Testis (tissue), 2 donors: ENCODE measurements at regions not wholly inside any gene's neighbourhood (a gene's known extent, or its start where the extent isn't known, plus 50 kb on each side); places are given as distances from the start of the nearest gene placed in this dataset.

ENCODE experiments used
- POLR2A ChIP-seq: fragments of 450-650 bp; IDR thresholded peaks from one replicate; pipeline ENCODE4 v1.6.1; 2017; ENCODE audit warnings: antibody characterized with exemption, mild to moderate bottlenecking, moderate library complexity
- TF ChIP-seq, protein P1 (sequence below), 3 experiments: fragments of 450-650 bp in 2 of 3; fragments of 200-600 bp in 1 of 3; sonication (generic) in 1 of 3; IDR thresholded peaks; one replicate each; pipeline ENCODE4 v1.5.1; 2016 to 2019; ENCODE audit warnings: antibody characterized with exemption in 3 of 3, mild to moderate bottlenecking in 2 of 3, moderate library complexity in 1 of 3

GRCh38 chr2:2694746-2695145, 363.7 kb upstream of the MYT1L start:
- TF ChIP-seq, protein P1, sequence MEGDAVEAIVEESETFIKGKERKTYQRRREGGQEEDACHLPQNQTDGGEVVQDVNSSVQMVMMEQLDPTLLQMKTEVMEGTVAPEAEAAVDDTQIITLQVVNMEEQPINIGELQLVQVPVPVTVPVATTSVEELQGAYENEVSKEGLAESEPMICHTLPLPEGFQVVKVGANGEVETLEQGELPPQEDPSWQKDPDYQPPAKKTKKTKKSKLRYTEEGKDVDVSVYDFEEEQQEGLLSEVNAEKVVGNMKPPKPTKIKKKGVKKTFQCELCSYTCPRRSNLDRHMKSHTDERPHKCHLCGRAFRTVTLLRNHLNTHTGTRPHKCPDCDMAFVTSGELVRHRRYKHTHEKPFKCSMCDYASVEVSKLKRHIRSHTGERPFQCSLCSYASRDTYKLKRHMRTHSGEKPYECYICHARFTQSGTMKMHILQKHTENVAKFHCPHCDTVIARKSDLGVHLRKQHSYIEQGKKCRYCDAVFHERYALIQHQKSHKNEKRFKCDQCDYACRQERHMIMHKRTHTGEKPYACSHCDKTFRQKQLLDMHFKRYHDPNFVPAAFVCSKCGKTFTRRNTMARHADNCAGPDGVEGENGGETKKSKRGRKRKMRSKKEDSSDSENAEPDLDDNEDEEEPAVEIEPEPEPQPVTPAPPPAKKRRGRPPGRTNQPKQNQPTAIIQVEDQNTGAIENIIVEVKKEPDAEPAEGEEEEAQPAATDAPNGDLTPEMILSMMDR (IDR thresholded peaks at IDR 0.05), result no peak
- no peak for TF ChIP-seq POLR2A
